ENCODE measurements at regions not wholly inside any gene's neighbourhood (a gene's known extent, or its start where the extent isn't known, plus 50 kb on each side); places are given as distances from the start of the nearest gene placed in this dataset.

DNA sequence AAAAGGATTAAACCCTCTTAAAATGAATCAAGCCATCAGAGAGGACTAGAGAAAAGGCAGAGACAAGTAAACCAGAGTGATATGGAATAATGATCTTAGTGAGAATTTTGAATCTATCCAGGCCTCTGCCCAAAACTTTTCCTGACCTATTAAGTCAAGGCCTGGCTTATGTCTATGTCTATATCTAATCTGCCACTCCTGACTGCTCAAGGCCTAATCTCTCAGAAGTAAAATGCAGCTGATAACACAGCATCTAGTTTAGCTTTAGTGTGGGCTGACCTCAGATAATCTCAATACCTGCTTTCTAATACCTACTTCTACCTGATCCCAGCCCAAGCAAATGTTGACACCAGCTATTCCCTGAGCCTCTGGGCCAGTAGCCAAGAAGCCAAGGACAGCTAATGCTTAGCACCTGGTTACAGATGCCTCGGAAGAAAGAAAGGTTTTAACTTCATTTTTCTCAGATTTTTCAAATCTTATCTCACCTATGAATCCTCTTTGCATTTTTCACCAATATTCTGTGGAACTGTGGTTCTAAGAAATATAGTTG, 1472.5 kb upstream of the SEL1L start:
- TF ChIP-seq, protein P1, sequence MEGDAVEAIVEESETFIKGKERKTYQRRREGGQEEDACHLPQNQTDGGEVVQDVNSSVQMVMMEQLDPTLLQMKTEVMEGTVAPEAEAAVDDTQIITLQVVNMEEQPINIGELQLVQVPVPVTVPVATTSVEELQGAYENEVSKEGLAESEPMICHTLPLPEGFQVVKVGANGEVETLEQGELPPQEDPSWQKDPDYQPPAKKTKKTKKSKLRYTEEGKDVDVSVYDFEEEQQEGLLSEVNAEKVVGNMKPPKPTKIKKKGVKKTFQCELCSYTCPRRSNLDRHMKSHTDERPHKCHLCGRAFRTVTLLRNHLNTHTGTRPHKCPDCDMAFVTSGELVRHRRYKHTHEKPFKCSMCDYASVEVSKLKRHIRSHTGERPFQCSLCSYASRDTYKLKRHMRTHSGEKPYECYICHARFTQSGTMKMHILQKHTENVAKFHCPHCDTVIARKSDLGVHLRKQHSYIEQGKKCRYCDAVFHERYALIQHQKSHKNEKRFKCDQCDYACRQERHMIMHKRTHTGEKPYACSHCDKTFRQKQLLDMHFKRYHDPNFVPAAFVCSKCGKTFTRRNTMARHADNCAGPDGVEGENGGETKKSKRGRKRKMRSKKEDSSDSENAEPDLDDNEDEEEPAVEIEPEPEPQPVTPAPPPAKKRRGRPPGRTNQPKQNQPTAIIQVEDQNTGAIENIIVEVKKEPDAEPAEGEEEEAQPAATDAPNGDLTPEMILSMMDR (IDR thresholded peaks at IDR 0.05): no peak
- TF ChIP-seq EP300 (IDR thresholded peaks at IDR 0.05): no peak

Measured in ovary (tissue), 3 donors.